GM21528 (cell line): ENCODE measurements at regions not wholly inside any gene's neighbourhood (a gene's known extent, or its start where the extent isn't known, plus 50 kb on each side); places are given as distances from the start of the nearest gene placed in this dataset.
"Not testable (repeated sequence)": the region's sequence is repeated elsewhere in the genome, so short reads cannot be mapped to it uniquely, and the experiment has no call there.

Source experiments
- ATAC-seq: cut with Tn5 transposase; IDR thresholded peaks from one replicate; pipeline ENCODE4 v1.9.1; 2021; ENCODE audit warnings: mild to moderate bottlenecking, moderate library complexity; ENCODE audit not compliant: unreplicated experiment, low FRiP score

- no peak for ATAC-seq
Measured at GRCh38 chr5:89878140-89879132, 531.1 kb downstream of the CETN3 start.

GRCh38 chr5:89871906-89872305 lies 537.6 kb downstream of the CETN3 start:
- ATAC-seq: no peak

- ATAC-seq: no peak
Measured at GRCh38 chr5:89869346-89869745, 540.2 kb downstream of the CETN3 start.

GRCh38 chr5:89866410-89866809 lies 543.1 kb downstream of the CETN3 start:
- ATAC-seq: no peak

GRCh38 chr5:89864941-89865340 lies 544.6 kb downstream of the CETN3 start:
- ATAC-seq: no peak

GRCh38 chr5:89857790-89858189 lies 551.8 kb downstream of the CETN3 start:
- ATAC-seq: no peak

- no peak for ATAC-seq
Measured at GRCh38 chr5:89855417-89855816, 554.1 kb downstream of the CETN3 start.

GRCh38 chr5:89851911-89852310 lies 557.6 kb downstream of the CETN3 start:
- no peak for ATAC-seq

GRCh38 chr5:89850513-89850865 lies 559.1 kb downstream of the CETN3 start:
- no peak for ATAC-seq

GRCh38 chr5:89849830-89850512 lies 559.6 kb downstream of the CETN3 start:
- ATAC-seq: no peak

- ATAC-seq: no peak
Measured at GRCh38 chr5:89847743-89848142, 561.8 kb downstream of the CETN3 start.

GRCh38 chr5:89844548-89844947 lies 565.0 kb downstream of the CETN3 start:
- ATAC-seq: no peak

- ATAC-seq: no peak
Measured at GRCh38 chr5:89842531-89842930, 567.0 kb downstream of the CETN3 start.

- no peak for ATAC-seq
Measured at GRCh38 chr5:89840906-89841305, 568.6 kb downstream of the CETN3 start.

GRCh38 chr5:89830691-89831090 lies 578.9 kb downstream of the CETN3 start:
- no peak for ATAC-seq

- no peak for ATAC-seq
Measured at GRCh38 chr5:89827960-89828359, 581.6 kb downstream of the CETN3 start.

GRCh38 chr5:89827359-89827758 lies 582.2 kb downstream of the CETN3 start:
- ATAC-seq: no peak

GRCh38 chr5:89826938-89827337 lies 582.6 kb downstream of the CETN3 start:
- ATAC-seq: no peak

- no peak for ATAC-seq
Measured at GRCh38 chr5:89823046-89823445, 586.5 kb downstream of the CETN3 start.

GRCh38 chr5:89817841-89818240 lies 591.7 kb downstream of the CETN3 start:
- ATAC-seq: no peak

- ATAC-seq: no peak
Measured at GRCh38 chr5:89816038-89816437, 593.5 kb downstream of the CETN3 start.

- not testable (repeated sequence) for ATAC-seq
Measured at GRCh38 chr5:89800735-89801134, 608.8 kb downstream of the CETN3 start.
